Nephron progenitor cell (in vitro differentiated cells): ENCODE measurements at regions not wholly inside any gene's neighbourhood (a gene's known extent, or its start where the extent isn't known, plus 50 kb on each side); places are given as distances from the start of the nearest gene placed in this dataset.

Experiments used
- DNase-seq: peaks from one replicate; pipeline ENCODE4 v3.0.0; 2021
- H3K27ac Mint-ChIP-seq: 2 replicates; pipeline ENCODE4 v1.8.0; 2021; ENCODE audit warnings: mild to moderate bottlenecking, moderate library complexity, mixed read lengths
- H3K27me3 Mint-ChIP-seq: 2 replicates; pipeline ENCODE4 v1.8.0; 2021; ENCODE audit warnings: mild to moderate bottlenecking, low read depth, mixed read lengths; ENCODE audit not compliant: poor library complexity
- H3K36me3 Mint-ChIP-seq: 2 replicates; pipeline ENCODE4 v1.8.0; 2021; ENCODE audit warnings: low read depth, mixed read lengths
- H3K4me1 Mint-ChIP-seq: 2 replicates; pipeline ENCODE4 v1.8.0; 2021; ENCODE audit warnings: mixed read lengths
- H3K4me3 Mint-ChIP-seq: 2 replicates; pipeline ENCODE4 v1.8.0; 2021; ENCODE audit warnings: mild to moderate bottlenecking, moderate library complexity, mixed read lengths
- H3K9me3 Mint-ChIP-seq: 2 replicates; pipeline ENCODE4 v1.8.0; 2021; ENCODE audit warnings: mild to moderate bottlenecking, moderate library complexity, mixed read lengths
- CTCF ChIP-seq: fragments of 200-600 bp; sonication (generic); IDR thresholded peaks from 2 replicates; pipeline ENCODE4 v1.5.0; 2021; ENCODE audit warnings: antibody characterized with exemption

- Mint-ChIP-seq H3K4me1 (peaks cover 53% of the 10 kb centered on the region), H3K9me3 (peaks cover 16% of the 10 kb centered on the region), H3K4me3 (no peak overlapping the region), H3K27ac (no peak overlapping the region), H3K36me3 (no peaks in the 10 kb centered on the region), H3K27me3 (peaks cover 23% of the 10 kb centered on the region)
- TF ChIP-seq CTCF: no peak
- no peak for DNase-seq
Observed at GRCh38 chr17:73782641-73783381, 138.6 kb upstream of the SDK2 start.

- Mint-ChIP-seq H3K4me1 (peaks cover 59% of the 10 kb centered on the region), H3K36me3 (no peaks in the 10 kb centered on the region), H3K9me3 (peaks cover 12% of the 10 kb centered on the region), H3K27me3 (peaks cover 24% of the 10 kb centered on the region), H3K27ac (no peak overlapping the region), H3K4me3 (no peak overlapping the region)
- TF ChIP-seq CTCF: peak; percentile 5
- DNase-seq: no peak
Observed at GRCh38 chr17:73783382-73783766, 139.1 kb upstream of the SDK2 start.

- peaks cover 26% of the 10 kb centered on the region for H3K27me3 Mint-ChIP-seq
- no peak for DNase-seq
- H3K27ac Mint-ChIP-seq: no peak overlapping the region
- no peak overlapping the region for H3K4me3 Mint-ChIP-seq
- peaks cover 6% of the 10 kb centered on the region for H3K9me3 Mint-ChIP-seq
- no peaks in the 10 kb centered on the region for H3K36me3 Mint-ChIP-seq
- no peak for TF ChIP-seq CTCF
- H3K4me1 Mint-ChIP-seq: peaks cover 60% of the 10 kb centered on the region
Observed at GRCh38 chr17:73783945-73784603, 139.8 kb upstream of the SDK2 start.

GRCh38 chr17:73785496-73785895, 141.3 kb upstream of the SDK2 start:
- DNase-seq: no peak
- Mint-ChIP-seq H3K9me3 (peaks cover 2% of the 10 kb centered on the region), H3K27ac (no peak overlapping the region), H3K4me1 (peaks cover 60% of the 10 kb centered on the region), H3K36me3 (no peaks in the 10 kb centered on the region), H3K4me3 (peak overlapping the region; percentile 53), H3K27me3 (peaks cover 34% of the 10 kb centered on the region)
- TF ChIP-seq CTCF: no peak

GRCh38 chr17:73785958-73786743, 141.9 kb upstream of the SDK2 start:
- no peaks in the 10 kb centered on the region for H3K9me3 Mint-ChIP-seq
- peak overlapping the region; percentile 25 for H3K4me3 Mint-ChIP-seq
- DNase-seq: peak; percentile 62
- H3K27ac Mint-ChIP-seq: no peak overlapping the region
- H3K4me1 Mint-ChIP-seq: peaks cover 60% of the 10 kb centered on the region
- no peaks in the 10 kb centered on the region for H3K36me3 Mint-ChIP-seq
- peaks cover 35% of the 10 kb centered on the region for H3K27me3 Mint-ChIP-seq
- TF ChIP-seq CTCF: no peak
